Activated CD4-positive, alpha-beta memory T cell treated with anti-CD3 and anti-CD28 coated beads, Interleukin-2, amount 10 ng/mL, durations not matched to agents 7 days and 5 days (primary cell): ENCODE measurements at regions not wholly inside any gene's neighbourhood (a gene's known extent, or its start where the extent isn't known, plus 50 kb on each side); places are given as distances from the start of the nearest gene placed in this dataset.

Source experiments
- CTCF ChIA-PET: fragments of 350-600 bp; sonication (Branson Sonifier 250); formaldehyde crosslinking; loops from one replicate; lab custom pipeline; 2021; ENCODE audit warnings: antibody characterized with exemption, inconsistent platforms; lab: Charles Lee
- POLR2A ChIA-PET: fragments of 350-600 bp; sonication (Branson Sonifier 250); formaldehyde crosslinking; loops from one replicate; lab custom pipeline; 2021; ENCODE audit warnings: antibody characterized with exemption; lab: Charles Lee
- DNase-seq: peaks from one replicate; pipeline ENCODE4 v3.0.0-alpha.2; 2020
- H3K27ac Mint-ChIP-seq: one replicate; pipeline ENCODE4 v1.8.0; 2021; ENCODE audit warnings: mild to moderate bottlenecking, mixed read lengths
- H3K27me3 Mint-ChIP-seq: one replicate; pipeline ENCODE4 v1.8.0; 2021; ENCODE audit warnings: mixed read lengths
- H3K36me3 Mint-ChIP-seq: one replicate; pipeline ENCODE4 v1.8.0; 2021; ENCODE audit warnings: low read depth, mixed read lengths
- H3K4me1 Mint-ChIP-seq: one replicate; pipeline ENCODE4 v1.8.0; 2021; ENCODE audit warnings: mixed read lengths
- H3K4me3 Mint-ChIP-seq: one replicate; pipeline ENCODE4 v1.8.0; 2021; ENCODE audit warnings: mild to moderate bottlenecking, mixed read lengths
- H3K9me3 Mint-ChIP-seq: one replicate; pipeline ENCODE4 v1.8.0; 2021; ENCODE audit warnings: mixed read lengths

DNA sequence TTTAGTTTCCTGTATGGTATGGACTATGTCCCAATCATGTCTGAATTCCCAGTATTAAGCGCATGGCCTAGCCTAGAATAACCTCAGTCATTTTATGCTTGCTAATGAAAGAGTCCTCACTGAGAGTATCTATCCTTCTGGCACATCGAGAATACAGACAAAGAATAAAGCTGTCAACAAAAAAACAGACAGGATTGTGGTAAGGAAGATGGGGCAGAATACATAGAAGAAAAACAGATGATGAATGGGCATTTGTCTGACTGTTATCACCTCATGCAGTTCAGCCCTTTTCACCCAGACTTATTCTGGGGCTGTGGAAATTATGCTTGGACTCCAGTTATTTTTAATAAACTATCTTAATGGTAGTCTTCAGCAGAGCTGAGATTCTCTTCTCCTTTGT is 363.8 kb upstream of the TNC start:
- H3K4me1 Mint-ChIP-seq = no peaks in the 10 kb centered on the region
- POLR2A ChIA-PET = no interaction called here

DNA sequence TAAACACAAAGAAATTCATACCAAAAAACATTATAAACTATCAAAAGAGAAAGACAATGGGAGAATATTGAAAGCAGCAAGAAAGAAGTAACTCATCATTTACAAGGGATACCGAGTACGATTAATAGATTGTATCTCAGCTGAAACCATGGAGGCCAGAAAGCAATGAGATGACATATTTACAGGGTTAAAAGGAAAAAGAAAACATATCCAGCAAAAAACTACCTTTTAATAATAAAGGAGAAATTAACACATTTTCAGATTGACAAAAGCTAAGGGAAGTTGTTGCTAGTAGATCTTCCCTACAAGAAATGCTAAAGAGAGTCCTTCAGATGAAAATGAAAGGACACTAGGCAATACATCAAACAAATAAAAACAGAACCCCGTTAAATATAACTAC is 364.8 kb upstream of the TNC start:
- Mint-ChIP-seq H3K27ac (no peak overlapping the region), H3K9me3 (no peaks in the 10 kb centered on the region), H3K4me3 (no peak overlapping the region), H3K4me1 (no peaks in the 10 kb centered on the region), H3K27me3 (no peaks in the 10 kb centered on the region), H3K36me3 (no peaks in the 10 kb centered on the region)
- DNase-seq = no peak
- POLR2A ChIA-PET = no interaction called here
- CTCF ChIA-PET = no interaction called here

More for the DNA sequence above, 363.8 kb upstream of the TNC start:
- Mint-ChIP-seq H3K9me3 (no peaks in the 10 kb centered on the region), H3K27ac (no peak overlapping the region), H3K4me3 (no peak overlapping the region), H3K36me3 (no peaks in the 10 kb centered on the region), H3K27me3 (no peaks in the 10 kb centered on the region)
- DNase-seq = no peak
- CTCF ChIA-PET = no interaction called here

DNA sequence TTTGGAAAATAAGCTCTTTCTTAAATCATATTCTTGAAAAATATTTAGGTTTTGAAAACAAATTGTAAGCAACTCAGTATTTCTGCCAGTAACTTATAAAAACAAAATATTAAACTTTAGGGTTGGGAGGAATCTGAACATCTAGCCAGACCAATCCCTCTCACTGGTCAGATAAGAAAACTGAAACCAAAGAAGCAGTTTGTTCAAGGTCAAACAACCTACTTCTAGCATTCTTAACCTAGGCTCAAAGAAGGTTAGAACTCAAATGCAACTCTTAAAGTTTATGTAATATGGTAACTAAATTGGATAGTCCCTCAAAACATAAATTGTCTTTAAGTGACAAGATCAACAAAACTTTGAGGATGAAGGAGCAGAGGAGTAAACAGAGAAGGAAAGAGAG is 374.9 kb upstream of the TNC start:
- Mint-ChIP-seq H3K27me3 (peaks cover 2% of the 10 kb centered on the region), H3K9me3 (no peaks in the 10 kb centered on the region), H3K27ac (no peak overlapping the region), H3K4me1 (no peaks in the 10 kb centered on the region), H3K4me3 (no peak overlapping the region), H3K36me3 (no peaks in the 10 kb centered on the region)
- ChIA-PET CTCF (no interaction called here), POLR2A (no interaction called here)
- DNase-seq = no peak

- no peak overlapping the region for H3K4me3 Mint-ChIP-seq
- no peak for DNase-seq
- ChIA-PET CTCF (no interaction called here), POLR2A (no interaction called here)
- peaks cover 2% of the 10 kb centered on the region for H3K27me3 Mint-ChIP-seq
- H3K36me3 Mint-ChIP-seq = no peaks in the 10 kb centered on the region
- H3K9me3 Mint-ChIP-seq = no peaks in the 10 kb centered on the region
- no peak overlapping the region for H3K27ac Mint-ChIP-seq
- H3K4me1 Mint-ChIP-seq = no peaks in the 10 kb centered on the region
These were observed 376.4 kb upstream of the TNC start for GRCh38 chr9:115494393-115494792.

DNA sequence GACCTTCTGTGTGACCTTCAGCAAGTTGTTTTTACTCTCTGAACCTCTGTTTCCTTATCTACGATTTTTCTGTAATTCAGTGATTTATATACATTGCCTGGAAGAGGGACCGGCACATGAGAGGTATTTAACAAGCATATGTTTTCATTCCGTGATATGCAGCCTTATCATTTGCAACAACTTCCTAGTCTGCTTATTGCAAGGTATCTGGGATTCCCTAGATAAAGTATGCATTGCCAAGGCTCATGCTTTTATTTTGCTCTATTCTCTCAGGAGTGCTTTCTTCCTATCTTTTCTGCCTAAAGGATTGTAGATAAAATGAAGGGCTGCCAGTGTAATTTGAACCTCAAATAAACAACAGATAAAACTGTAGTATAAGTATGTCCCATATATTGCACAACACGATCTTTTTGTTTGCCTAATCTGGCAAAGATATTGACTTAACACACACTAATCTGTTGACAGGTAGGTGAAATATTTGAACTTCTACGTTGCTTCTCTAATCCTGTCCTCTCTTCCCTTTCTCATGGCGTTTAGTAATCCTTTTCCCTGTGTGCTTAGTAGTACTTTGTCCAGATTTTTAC is 377.2 kb upstream of the TNC start:
- Mint-ChIP-seq H3K36me3 (no peaks in the 10 kb centered on the region), H3K4me1 (no peaks in the 10 kb centered on the region), H3K27me3 (peaks cover 5% of the 10 kb centered on the region), H3K4me3 (no peak overlapping the region), H3K9me3 (no peaks in the 10 kb centered on the region), H3K27ac (no peak overlapping the region)
- CTCF ChIA-PET = no interaction called here
- DNase-seq = no peak
- POLR2A ChIA-PET = no interaction called here

DNA sequence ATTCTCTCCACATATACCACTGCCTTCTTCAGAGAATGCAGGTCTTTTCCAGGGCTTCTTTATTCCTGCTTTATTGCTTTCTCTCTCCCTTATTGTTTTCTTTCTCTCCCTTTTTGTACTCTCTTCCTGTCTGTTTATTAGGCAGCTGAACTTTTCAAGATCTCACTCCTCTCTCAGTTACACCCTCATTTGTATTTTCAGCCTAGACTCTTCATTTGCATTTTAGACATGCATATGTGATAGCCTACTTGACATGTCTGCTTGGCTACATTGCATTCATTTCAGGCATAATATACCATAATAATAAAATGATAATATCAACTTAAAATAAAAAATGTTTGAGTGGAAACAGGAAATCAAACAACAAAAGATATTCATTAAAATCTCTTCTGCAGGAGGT is 377.9 kb upstream of the TNC start:
- Mint-ChIP-seq H3K36me3 (no peaks in the 10 kb centered on the region), H3K27me3 (peaks cover 5% of the 10 kb centered on the region)
- POLR2A ChIA-PET = no interaction called here

DNA sequence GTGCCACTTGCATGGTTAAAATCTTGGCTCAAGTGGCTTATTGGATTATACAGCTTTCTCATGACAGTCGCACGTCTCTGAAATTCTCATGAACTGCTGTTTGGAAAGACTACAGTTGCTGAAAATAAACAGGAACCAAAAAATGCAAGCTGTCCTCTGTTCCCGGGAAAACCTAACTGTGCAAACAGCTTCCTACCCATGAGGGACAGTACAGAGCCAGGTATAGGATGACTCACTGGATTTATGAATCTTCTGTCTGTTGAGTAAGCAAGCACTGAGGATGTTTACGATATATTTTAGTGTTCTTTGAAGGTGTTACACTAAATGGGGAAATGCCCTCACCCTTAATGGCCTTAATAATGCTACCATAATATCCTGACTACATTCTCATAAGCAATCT is 380.3 kb upstream of the TNC start:
- H3K27ac Mint-ChIP-seq = no peak overlapping the region
- no peaks in the 10 kb centered on the region for H3K9me3 Mint-ChIP-seq
- ChIA-PET CTCF (no interaction called here), POLR2A (no interaction called here)
- no peaks in the 10 kb centered on the region for H3K4me1 Mint-ChIP-seq
- DNase-seq = no peak
- peaks cover 5% of the 10 kb centered on the region for H3K27me3 Mint-ChIP-seq
- H3K4me3 Mint-ChIP-seq = no peak overlapping the region
- H3K36me3 Mint-ChIP-seq = no peaks in the 10 kb centered on the region

More for the DNA sequence above, 377.9 kb upstream of the TNC start:
- CTCF ChIA-PET = no interaction called here
- no peak for DNase-seq
- Mint-ChIP-seq H3K4me3 (no peak overlapping the region), H3K27ac (no peak overlapping the region), H3K4me1 (no peaks in the 10 kb centered on the region), H3K9me3 (no peaks in the 10 kb centered on the region)

DNA sequence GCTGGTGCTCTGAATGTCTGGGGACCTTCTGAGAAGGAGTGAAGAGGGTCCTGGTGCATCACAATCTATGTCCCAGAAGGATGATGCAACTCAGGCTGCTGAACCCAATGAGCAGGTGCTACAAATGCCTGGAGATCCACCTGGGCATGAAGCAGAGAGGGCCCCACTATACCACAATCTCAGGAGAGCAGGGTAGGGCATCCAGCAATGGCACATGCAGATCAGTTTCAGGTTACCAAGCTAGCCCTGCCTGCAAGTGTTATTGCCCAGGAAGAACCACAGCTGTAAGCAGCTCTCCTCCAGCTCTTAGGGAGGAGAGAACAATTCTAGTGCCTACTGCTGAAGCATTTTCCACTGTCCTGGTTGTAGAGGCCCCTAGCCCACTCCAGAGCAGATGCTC is 389.2 kb upstream of the TNC start:
- Mint-ChIP-seq H3K27me3 (peaks cover 2% of the 10 kb centered on the region), H3K9me3 (no peaks in the 10 kb centered on the region), H3K27ac (no peak overlapping the region), H3K36me3 (no peaks in the 10 kb centered on the region), H3K4me1 (no peaks in the 10 kb centered on the region), H3K4me3 (no peak overlapping the region)
- ChIA-PET CTCF (no interaction called here), POLR2A (no interaction called here)
- DNase-seq = no peak

GRCh38 chr9:115513148-115513547 is 395.2 kb upstream of the TNC start:
- DNase-seq = no peak
- Mint-ChIP-seq H3K27me3 (peaks cover 1% of the 10 kb centered on the region), H3K4me3 (no peak overlapping the region), H3K9me3 (no peaks in the 10 kb centered on the region), H3K36me3 (no peaks in the 10 kb centered on the region), H3K27ac (no peak overlapping the region), H3K4me1 (no peaks in the 10 kb centered on the region)
- ChIA-PET POLR2A (no interaction called here), CTCF (no interaction called here)

DNA sequence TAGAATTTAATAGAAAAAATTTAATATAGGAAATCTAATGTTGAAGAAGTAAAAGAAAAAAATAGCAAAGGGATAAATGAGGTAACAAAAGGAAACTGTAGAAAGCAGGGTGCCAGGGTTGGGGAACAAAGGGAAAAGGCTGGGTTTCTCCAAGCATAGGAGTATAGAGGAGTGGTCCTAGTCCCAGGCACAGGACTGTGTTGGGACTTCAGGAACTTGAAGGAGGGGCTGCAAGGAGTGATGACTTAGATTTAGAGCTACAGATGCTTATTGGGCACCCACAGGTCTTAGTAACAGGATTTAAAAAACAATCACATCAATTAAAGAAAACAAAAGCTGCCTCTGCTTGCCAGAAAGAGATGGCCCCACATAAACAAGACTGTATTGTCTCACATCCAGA is 396.5 kb upstream of the TNC start:
- POLR2A ChIA-PET = no interaction called here
- no peak for DNase-seq
- CTCF ChIA-PET = no interaction called here
- no peaks in the 10 kb centered on the region for H3K4me1 Mint-ChIP-seq
- H3K27ac Mint-ChIP-seq = no peak overlapping the region
- peaks cover 4% of the 10 kb centered on the region for H3K27me3 Mint-ChIP-seq
- H3K9me3 Mint-ChIP-seq = no peaks in the 10 kb centered on the region
- H3K4me3 Mint-ChIP-seq = no peak overlapping the region
- H3K36me3 Mint-ChIP-seq = no peaks in the 10 kb centered on the region

- Mint-ChIP-seq H3K4me3 (no peak overlapping the region), H3K9me3 (no peaks in the 10 kb centered on the region), H3K27me3 (peaks cover 4% of the 10 kb centered on the region), H3K36me3 (no peaks in the 10 kb centered on the region), H3K27ac (no peak overlapping the region), H3K4me1 (no peaks in the 10 kb centered on the region)
- CTCF ChIA-PET = no interaction called here
- POLR2A ChIA-PET = no interaction called here
- DNase-seq = no peak
These were observed 399.5 kb upstream of the TNC start for GRCh38 chr9:115517335-115518075.

DNA sequence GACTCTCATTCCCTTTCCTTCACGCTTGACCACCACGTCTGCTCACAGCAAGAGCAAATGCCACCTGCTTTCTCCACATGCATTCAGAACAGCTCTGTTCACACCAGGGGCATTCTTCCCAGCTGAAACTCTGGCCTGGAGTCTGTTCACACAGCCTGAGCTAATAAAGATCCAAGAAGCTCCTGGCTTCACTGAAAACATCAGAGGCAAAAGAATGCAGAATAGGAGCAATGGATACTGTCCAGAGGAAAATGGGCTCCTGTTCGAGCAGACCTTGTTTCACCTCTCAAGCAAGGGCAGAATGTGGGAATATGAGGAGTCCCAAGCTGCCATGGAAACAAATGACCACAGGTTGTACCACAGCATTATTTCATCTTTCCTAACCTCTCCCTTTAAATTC is 402.7 kb upstream of the TNC start:
- ChIA-PET POLR2A (no interaction called here), CTCF (interaction anchor here (0.6 kb wide), 1 partner anchor 10 kb away, joined by 3 read pairs; no protein-coding TSS in a partner anchor)
- Mint-ChIP-seq H3K36me3 (no peaks in the 10 kb centered on the region), H3K27ac (no peak overlapping the region), H3K9me3 (no peaks in the 10 kb centered on the region), H3K27me3 (peaks cover 4% of the 10 kb centered on the region), H3K4me3 (no peak overlapping the region), H3K4me1 (no peaks in the 10 kb centered on the region)
- DNase-seq = no peak

DNA sequence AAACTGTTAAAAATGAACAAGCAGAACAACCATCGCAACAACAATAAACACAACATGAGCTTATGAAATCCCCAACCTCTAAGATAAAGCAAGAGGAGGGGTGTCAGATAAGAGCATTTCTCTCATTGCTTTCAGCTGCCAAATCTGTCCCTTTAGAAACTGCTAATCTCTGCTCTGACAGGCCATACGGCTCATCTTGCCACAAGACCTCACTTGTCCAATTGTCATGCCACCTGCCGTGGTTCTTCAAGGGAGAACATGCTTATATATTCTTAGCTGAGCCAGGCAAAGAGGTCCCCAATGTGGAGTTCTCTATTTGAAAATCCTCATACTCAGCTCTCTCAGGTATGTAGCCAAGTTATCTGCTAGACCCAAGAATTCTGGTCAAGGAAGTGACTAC is 405.0 kb upstream of the TNC start:
- no peaks in the 10 kb centered on the region for H3K4me1 Mint-ChIP-seq
- no peak overlapping the region for H3K27ac Mint-ChIP-seq
- H3K4me3 Mint-ChIP-seq = no peak overlapping the region
- ChIA-PET CTCF (no interaction called here), POLR2A (no interaction called here)
- H3K36me3 Mint-ChIP-seq = no peaks in the 10 kb centered on the region
- no peaks in the 10 kb centered on the region for H3K9me3 Mint-ChIP-seq
- DNase-seq = no peak
- H3K27me3 Mint-ChIP-seq = peaks cover 3% of the 10 kb centered on the region

DNA sequence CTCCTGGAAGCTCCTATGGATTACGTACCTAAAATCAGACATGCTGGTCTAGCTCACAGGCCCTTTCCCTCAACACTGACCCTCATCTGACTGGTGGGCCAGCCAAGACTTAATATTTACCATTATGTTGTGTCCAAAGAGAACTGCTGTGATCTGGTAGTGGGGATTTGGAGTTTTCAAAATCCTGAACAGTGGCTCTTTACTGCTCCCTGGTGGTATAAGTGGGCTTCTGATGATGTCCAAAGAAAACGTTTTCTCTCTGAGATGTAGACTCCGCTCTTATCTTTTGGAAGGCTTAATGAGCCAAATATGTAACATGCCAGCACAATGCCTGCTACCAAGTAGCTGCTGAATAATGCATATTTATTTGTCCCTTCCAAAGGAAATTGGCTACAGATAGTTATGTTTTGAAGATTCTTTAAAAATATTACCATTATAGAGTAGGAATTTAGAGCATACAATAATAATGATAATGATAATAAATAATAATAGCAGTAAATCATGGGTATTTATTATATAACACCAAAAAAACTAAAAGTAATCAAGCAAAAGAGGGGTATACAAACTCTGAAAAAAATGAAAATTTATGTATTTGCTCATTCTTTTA is 406.6 kb upstream of the TNC start:
- no peak overlapping the region for H3K27ac Mint-ChIP-seq
- H3K4me3 Mint-ChIP-seq = no peak overlapping the region
- POLR2A ChIA-PET = no interaction called here
- H3K27me3 Mint-ChIP-seq = no peaks in the 10 kb centered on the region
- DNase-seq = no peak
- CTCF ChIA-PET = interaction anchor here (1.3 to 1.4 kb wide), 3 partner anchors 14 to 844 kb away, joined by 3 to 6 read pairs (median 3); no protein-coding TSS in a partner anchor
- H3K4me1 Mint-ChIP-seq = no peaks in the 10 kb centered on the region
- H3K36me3 Mint-ChIP-seq = no peaks in the 10 kb centered on the region
- H3K9me3 Mint-ChIP-seq = no peaks in the 10 kb centered on the region
